HG03060 (cell line): ENCODE measurements at regions not wholly inside any gene's neighbourhood (a gene's known extent, or its start where the extent isn't known, plus 50 kb on each side); places are given as distances from the start of the nearest gene placed in this dataset.
"Not testable (repeated sequence)": the region's sequence is repeated elsewhere in the genome, so short reads cannot be mapped to it uniquely, and the experiment has no call there.

Experiments used
- ATAC-seq: cut with Tn5 transposase; IDR thresholded peaks from one replicate; pipeline ENCODE4 v1.9.1; 2021; ENCODE audit warnings: low read depth, moderate number of reproducible peaks; ENCODE audit not compliant: unreplicated experiment

GRCh38 chr10:78464118-78464855 is 430.6 kb downstream of the RPS24 start:
- no peak for ATAC-seq

- ATAC-seq = no peak
These were observed 431.2 kb downstream of the RPS24 start for GRCh38 chr10:78464856-78465267.

GRCh38 chr10:78465431-78465830 is 431.8 kb downstream of the RPS24 start:
- no peak for ATAC-seq

- ATAC-seq = no peak
These were observed 433.9 kb downstream of the RPS24 start for GRCh38 chr10:78467496-78468106.

GRCh38 chr10:78468731-78469130 is 435.1 kb downstream of the RPS24 start:
- ATAC-seq = not testable (repeated sequence)

- no peak for ATAC-seq
These were observed 436.8 kb downstream of the RPS24 start for GRCh38 chr10:78470267-78471103.

- no peak for ATAC-seq
These were observed 437.7 kb downstream of the RPS24 start for GRCh38 chr10:78471326-78471722.

GRCh38 chr10:78471723-78472550 is 438.3 kb downstream of the RPS24 start:
- no peak for ATAC-seq

- ATAC-seq = no peak
These were observed 438.9 kb downstream of the RPS24 start for GRCh38 chr10:78472551-78472890.

- no peak for ATAC-seq
These were observed 439.3 kb downstream of the RPS24 start for GRCh38 chr10:78473006-78473405.

- ATAC-seq = no peak
These were observed 441.1 kb downstream of the RPS24 start for GRCh38 chr10:78474743-78475142.

- no peak for ATAC-seq
These were observed 441.8 kb downstream of the RPS24 start for GRCh38 chr10:78475437-78475836.

- ATAC-seq = no peak
These were observed 442.5 kb downstream of the RPS24 start for GRCh38 chr10:78476156-78476555.

- ATAC-seq = no peak
These were observed 443.2 kb downstream of the RPS24 start for GRCh38 chr10:78476844-78477243.

- ATAC-seq = no peak
These were observed 445.3 kb downstream of the RPS24 start for GRCh38 chr10:78478919-78479318.

- ATAC-seq = no peak
These were observed 445.8 kb downstream of the RPS24 start for GRCh38 chr10:78479467-78479866.

- no peak for ATAC-seq
These were observed 448.2 kb downstream of the RPS24 start for GRCh38 chr10:78481842-78482241.

GRCh38 chr10:78483641-78484040 is 450.0 kb downstream of the RPS24 start:
- ATAC-seq = no peak

GRCh38 chr10:78489034-78489433 is 455.4 kb downstream of the RPS24 start:
- no peak for ATAC-seq

- ATAC-seq = no peak
These were observed 458.1 kb downstream of the RPS24 start for GRCh38 chr10:78491812-78492211.

- no peak for ATAC-seq
These were observed 458.8 kb downstream of the RPS24 start for GRCh38 chr10:78492424-78492823.
